AG04450 (cell line): ENCODE measurements at regions not wholly inside any gene's neighbourhood (a gene's known extent, or its start where the extent isn't known, plus 50 kb on each side); places are given as distances from the start of the nearest gene placed in this dataset.
"Not testable (repeated sequence)": the region's sequence is repeated elsewhere in the genome, so short reads cannot be mapped to it uniquely, and the experiment has no call there.

Experiments
- CTCF ChIA-PET: fragments of 300-600, 350-600 bp; formaldehyde crosslinking; extraction: SDS; loops from one replicate; lab custom pipeline; 2022; ENCODE audit warnings: antibody characterized with exemption, inconsistent platforms; lab: Charles Lee
- POLR2A ChIA-PET: fragments of 350-600 bp; formaldehyde crosslinking; extraction: SDS; loops from one replicate; lab custom pipeline; 2021; ENCODE audit warnings: antibody characterized with exemption, inconsistent platforms; lab: Yijun Ruan, JAX
- DNase-seq: peaks from one replicate; pipeline ENCODE4 v3.0.0-alpha.2; 2011; ENCODE audit warnings: low read depth, low spot score
- H3K27ac ChIP-seq: one replicate; pipeline ENCODE4 v1.5.1; 2012; ENCODE audit warnings: low read depth, low read length, control low read depth
- H3K27me3 ChIP-seq: one replicate; pipeline ENCODE4 v1.6.0; 2012; ENCODE audit warnings: low read length; ENCODE audit not compliant: control insufficient read depth, insufficient read depth
- H3K4me3 ChIP-seq: 2 replicates; pipeline ENCODE4 v1.5.1; 2011; ENCODE audit warnings: mild to moderate bottlenecking, low read depth, low read length, control low read depth
- H3K9me3 ChIP-seq: 2 replicates; pipeline ENCODE4 v1.5.1; 2012; ENCODE audit warnings: low read length; ENCODE audit not compliant: control insufficient read depth, insufficient read depth
- TF ChIP-seq, protein P1 (sequence below): IDR thresholded peaks from 2 replicates; pipeline ENCODE4 v1.5.1; 2011; ENCODE audit warnings: low read depth, low read length, control low read depth, inconsistent platforms

DNA sequence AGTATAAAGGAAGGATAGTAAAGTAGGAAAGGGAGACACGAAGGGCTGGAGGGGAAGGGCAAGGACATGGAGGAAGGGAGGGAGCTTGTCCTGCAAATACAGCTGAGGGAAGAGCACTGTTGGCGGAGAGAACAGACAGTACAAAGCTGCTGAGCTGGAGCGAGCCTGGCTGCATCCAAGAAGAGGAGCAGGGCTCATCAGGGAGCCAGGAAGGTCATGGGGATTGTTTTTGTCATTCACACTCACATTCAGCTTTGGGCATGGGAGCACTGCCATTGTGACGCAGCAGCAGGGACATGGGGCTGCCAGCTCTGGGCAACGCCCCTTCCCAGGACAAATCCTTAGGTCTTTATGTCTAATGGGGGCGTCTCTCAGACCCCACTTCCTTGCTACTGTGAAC is 125.1 kb downstream of the COPS8 start:
- no peak overlapping the region for H3K27ac ChIP-seq
- DNase-seq: no peak
- no peaks in the 10 kb centered on the region for H3K27me3 ChIP-seq
- TF ChIP-seq, protein P1, sequence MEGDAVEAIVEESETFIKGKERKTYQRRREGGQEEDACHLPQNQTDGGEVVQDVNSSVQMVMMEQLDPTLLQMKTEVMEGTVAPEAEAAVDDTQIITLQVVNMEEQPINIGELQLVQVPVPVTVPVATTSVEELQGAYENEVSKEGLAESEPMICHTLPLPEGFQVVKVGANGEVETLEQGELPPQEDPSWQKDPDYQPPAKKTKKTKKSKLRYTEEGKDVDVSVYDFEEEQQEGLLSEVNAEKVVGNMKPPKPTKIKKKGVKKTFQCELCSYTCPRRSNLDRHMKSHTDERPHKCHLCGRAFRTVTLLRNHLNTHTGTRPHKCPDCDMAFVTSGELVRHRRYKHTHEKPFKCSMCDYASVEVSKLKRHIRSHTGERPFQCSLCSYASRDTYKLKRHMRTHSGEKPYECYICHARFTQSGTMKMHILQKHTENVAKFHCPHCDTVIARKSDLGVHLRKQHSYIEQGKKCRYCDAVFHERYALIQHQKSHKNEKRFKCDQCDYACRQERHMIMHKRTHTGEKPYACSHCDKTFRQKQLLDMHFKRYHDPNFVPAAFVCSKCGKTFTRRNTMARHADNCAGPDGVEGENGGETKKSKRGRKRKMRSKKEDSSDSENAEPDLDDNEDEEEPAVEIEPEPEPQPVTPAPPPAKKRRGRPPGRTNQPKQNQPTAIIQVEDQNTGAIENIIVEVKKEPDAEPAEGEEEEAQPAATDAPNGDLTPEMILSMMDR: no peak
- no peaks in the 10 kb centered on the region for H3K9me3 ChIP-seq
- ChIA-PET POLR2A (no interaction called here), CTCF (no interaction called here)
- H3K4me3 ChIP-seq: no peak overlapping the region

DNA sequence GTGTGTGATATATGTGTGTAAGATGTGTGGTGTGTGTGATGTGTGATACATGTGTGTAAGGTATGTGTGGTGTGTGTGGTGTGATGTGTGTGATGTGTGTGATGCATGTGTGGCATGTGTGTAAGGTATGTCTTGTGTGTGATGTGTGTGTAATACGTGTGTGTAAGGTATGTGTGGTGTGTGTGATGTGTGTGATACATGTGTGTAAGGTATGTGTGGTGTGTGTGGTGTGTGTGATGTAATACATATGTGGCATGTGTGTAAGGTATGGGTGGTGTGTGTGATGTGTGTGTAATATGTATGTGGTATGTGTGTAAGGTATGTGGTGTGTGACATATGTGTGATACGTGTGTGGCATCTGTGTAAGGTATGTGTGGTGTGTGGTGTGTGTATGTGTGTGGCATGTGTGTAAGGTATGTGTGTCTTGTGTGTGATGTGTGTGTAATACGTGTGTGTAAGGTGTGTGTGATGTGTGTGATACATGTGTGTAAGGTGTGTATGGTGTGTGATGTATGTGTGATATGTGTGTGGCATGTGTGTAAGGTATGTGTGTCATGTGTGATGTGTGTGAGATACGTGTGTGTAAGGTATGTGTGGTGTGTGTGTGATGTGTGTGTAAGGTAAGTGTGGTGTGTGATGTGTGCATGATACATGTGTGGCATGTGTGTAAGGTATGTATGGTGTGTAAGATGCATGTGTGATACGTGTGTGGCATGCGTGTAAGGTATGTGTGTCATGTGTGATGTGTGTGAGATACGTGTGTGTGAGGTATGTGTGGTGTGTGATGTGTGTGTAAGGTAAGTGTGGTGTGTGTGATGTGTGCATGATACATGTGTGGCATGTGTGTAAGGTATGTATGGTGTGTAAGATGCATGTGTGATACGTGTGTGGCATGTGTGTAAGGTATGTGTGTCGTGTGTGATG is 126.9 kb downstream of the COPS8 start:
- H3K27me3 ChIP-seq, H3K9me3 ChIP-seq, DNase-seq, H3K4me3 ChIP-seq, CTCF ChIA-PET: not testable (repeated sequence)
- peak overlapping the region; percentile 90 for H3K27ac ChIP-seq
- POLR2A ChIA-PET: interaction anchor here (0.7 to 1.1 kb wide), 3 partner anchors 13 to 45 kb away, joined by 3 to 5 read pairs (median 5); no protein-coding TSS in a partner anchor

DNA sequence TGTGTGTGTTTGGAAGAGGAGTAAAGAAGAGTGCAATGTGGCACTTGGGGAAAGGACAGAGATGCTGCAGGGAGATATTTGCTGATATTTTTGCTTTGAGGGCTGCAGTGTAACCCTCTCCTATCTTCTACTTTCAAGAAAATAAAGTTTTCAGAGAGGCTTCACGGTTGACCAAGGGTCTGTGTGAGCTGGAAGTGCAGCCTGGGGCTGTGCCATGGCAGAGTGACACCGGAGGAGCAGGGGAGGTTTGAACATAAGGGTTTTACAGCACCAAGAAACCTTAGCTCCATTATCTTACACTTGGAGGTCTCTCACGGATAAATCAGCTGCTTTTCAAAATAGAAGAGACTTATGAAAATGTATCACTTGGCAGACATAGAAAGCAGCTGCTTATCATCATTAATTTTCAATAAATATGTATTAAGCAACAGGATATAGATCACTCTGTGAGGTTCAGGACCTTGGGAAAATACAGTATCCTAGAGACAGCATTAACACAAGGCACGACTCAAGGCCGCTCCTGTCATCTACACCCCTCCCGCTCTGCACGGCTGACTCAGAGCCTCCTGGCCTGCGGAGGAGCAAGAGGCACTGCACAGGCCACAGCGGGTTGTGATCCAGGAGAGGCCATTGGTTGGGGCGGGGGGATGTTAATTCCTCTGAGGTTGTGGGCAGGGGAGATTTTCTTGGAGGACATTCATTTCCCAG is 127.8 kb downstream of the COPS8 start:
- Histone ChIP-seq H3K27ac (peak overlapping the region; percentile 90), H3K27me3 (no peaks in the 10 kb centered on the region), H3K4me3 (no peak overlapping the region), H3K9me3 (no peaks in the 10 kb centered on the region)
- POLR2A ChIA-PET: interaction anchor here (0.7 to 1.1 kb wide), 3 partner anchors 14 to 44 kb away, joined by 3 to 5 read pairs (median 5); no protein-coding TSS in a partner anchor
- CTCF ChIA-PET: no interaction called here
- DNase-seq: no peak
- TF ChIP-seq, protein P1: no peak

DNA sequence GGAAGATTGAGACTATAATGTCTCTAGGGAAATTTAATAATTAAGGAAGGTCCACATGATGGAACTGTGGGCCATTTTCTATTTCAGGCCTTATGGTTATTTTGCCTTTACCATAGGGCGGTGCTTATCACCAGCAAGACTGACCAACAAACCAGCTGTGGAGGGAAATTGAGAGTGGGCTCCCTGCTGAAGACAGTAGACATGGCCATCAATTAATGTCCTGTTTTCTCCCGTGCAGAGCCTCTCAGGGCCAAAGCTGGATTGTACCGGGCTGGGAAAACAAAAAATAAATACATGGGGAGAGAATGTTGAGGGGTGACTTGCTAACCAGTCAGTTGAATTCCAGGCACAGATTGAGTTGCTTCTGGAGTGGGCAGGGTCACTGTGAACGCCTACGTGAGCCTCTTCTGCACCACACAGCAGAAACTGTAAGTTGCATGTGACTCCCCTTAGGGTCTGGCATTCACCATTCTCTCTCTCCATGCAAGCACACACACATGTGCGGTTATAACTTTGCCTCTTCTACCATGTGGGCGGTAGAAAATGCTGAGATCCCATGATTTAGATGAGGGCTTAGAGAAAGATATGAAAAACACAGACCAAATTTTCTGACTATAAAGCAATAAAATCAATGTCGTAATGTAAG is 128.5 kb downstream of the COPS8 start:
- Histone ChIP-seq H3K9me3 (no peaks in the 10 kb centered on the region), H3K27ac (peak overlapping the region; percentile 90), H3K27me3 (no peaks in the 10 kb centered on the region), H3K4me3 (no peak overlapping the region)
- DNase-seq: no peak
- POLR2A ChIA-PET: interaction anchor here (1.1 kb wide), 1 partner anchor 18 kb away, joined by 5 read pairs; no protein-coding TSS in a partner anchor
- CTCF ChIA-PET: no interaction called here
- TF ChIP-seq, protein P1: no peak

DNA sequence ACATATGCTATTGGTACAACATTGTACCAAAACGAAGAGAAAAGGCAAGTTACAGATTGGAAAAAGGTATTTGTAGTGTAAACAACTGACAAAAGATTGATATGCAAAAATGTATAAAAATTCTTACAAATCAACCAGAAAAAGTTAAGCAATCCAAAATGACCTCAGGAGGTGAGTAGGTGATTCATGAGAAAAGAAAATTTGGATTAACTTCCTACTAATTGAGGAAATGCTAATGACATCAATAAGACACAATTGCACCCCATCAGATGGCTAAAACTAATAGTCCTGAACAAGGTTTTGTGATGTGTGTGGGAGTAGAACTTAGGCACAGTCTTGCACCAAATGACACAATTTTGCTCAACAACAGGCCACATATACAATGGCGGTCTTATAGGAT is 129.3 kb downstream of the COPS8 start:
- TF ChIP-seq, protein P1: no peak
- Histone ChIP-seq H3K9me3 (no peaks in the 10 kb centered on the region), H3K27ac (no peak overlapping the region), H3K4me3 (no peak overlapping the region), H3K27me3 (no peaks in the 10 kb centered on the region)
- ChIA-PET POLR2A (no interaction called here), CTCF (no interaction called here)
- DNase-seq: no peak
